GM18870 (cell line): ENCODE measurements at regions not wholly inside any gene's neighbourhood (a gene's known extent, or its start where the extent isn't known, plus 50 kb on each side); places are given as distances from the start of the nearest gene placed in this dataset.
"Not testable (repeated sequence)": the region's sequence is repeated elsewhere in the genome, so short reads cannot be mapped to it uniquely, and the experiment has no call there.

Source experiments
- ATAC-seq: cut with Tn5 transposase; IDR thresholded peaks from one replicate; pipeline ENCODE4 v1.9.1; 2021; ENCODE audit warnings: moderate library complexity; ENCODE audit not compliant: unreplicated experiment

- no peak for ATAC-seq
Measured at GRCh38 chr14:25350021-25350420, 300.1 kb upstream of the STXBP6 start.

- no peak for ATAC-seq
Measured at GRCh38 chr14:25349269-25349668, 299.3 kb upstream of the STXBP6 start.

- ATAC-seq = no peak
Measured at GRCh38 chr14:25340882-25341281, 290.9 kb upstream of the STXBP6 start.

GRCh38 chr14:25322784-25323183 lies 272.8 kb upstream of the STXBP6 start:
- no peak for ATAC-seq

- ATAC-seq = not testable (repeated sequence)
Measured at GRCh38 chr14:25316007-25316406, 266.1 kb upstream of the STXBP6 start.

GRCh38 chr14:25308244-25308643 lies 258.3 kb upstream of the STXBP6 start:
- no peak for ATAC-seq

GRCh38 chr14:25303934-25304333 lies 254.0 kb upstream of the STXBP6 start:
- ATAC-seq = no peak

GRCh38 chr14:25298238-25298637 lies 248.3 kb upstream of the STXBP6 start:
- no peak for ATAC-seq

- not testable (repeated sequence) for ATAC-seq
Measured at GRCh38 chr14:25290154-25290553, 240.2 kb upstream of the STXBP6 start.

GRCh38 chr14:25274529-25274928 lies 224.6 kb upstream of the STXBP6 start:
- no peak for ATAC-seq

- ATAC-seq = no peak
Measured at GRCh38 chr14:25267186-25267585, 217.2 kb upstream of the STXBP6 start.

GRCh38 chr14:25259470-25259869 lies 209.5 kb upstream of the STXBP6 start:
- no peak for ATAC-seq

- no peak for ATAC-seq
Measured at GRCh38 chr14:25252793-25253192, 202.8 kb upstream of the STXBP6 start.

- no peak for ATAC-seq
Measured at GRCh38 chr14:25250516-25250915, 200.6 kb upstream of the STXBP6 start.

- ATAC-seq = no peak
Measured at GRCh38 chr14:25247609-25248008, 197.7 kb upstream of the STXBP6 start.

- ATAC-seq = no peak
Measured at GRCh38 chr14:25246751-25247150, 196.8 kb upstream of the STXBP6 start.

- no peak for ATAC-seq
Measured at GRCh38 chr14:25239170-25239569, 189.2 kb upstream of the STXBP6 start.

GRCh38 chr14:25237845-25238244 lies 187.9 kb upstream of the STXBP6 start:
- ATAC-seq = no peak

- ATAC-seq = no peak
Measured at GRCh38 chr14:25233613-25234012, 183.7 kb upstream of the STXBP6 start.

GRCh38 chr14:25231004-25231403 lies 181.1 kb upstream of the STXBP6 start:
- ATAC-seq = no peak

GRCh38 chr14:25226214-25226613 lies 176.3 kb upstream of the STXBP6 start:
- no peak for ATAC-seq

GRCh38 chr14:25222256-25222655 lies 172.3 kb upstream of the STXBP6 start:
- ATAC-seq = no peak

GRCh38 chr14:25220514-25220913 lies 170.6 kb upstream of the STXBP6 start:
- no peak for ATAC-seq

GRCh38 chr14:25215607-25216006 lies 165.7 kb upstream of the STXBP6 start:
- no peak for ATAC-seq
